ENCODE measurements at regions not wholly inside any gene's neighbourhood (a gene's known extent, or its start where the extent isn't known, plus 50 kb on each side); places are given as distances from the start of the nearest gene placed in this dataset.

GRCh38 chr10:30207485-30208052, 141.5 kb downstream of the MTPAP start:
- TF ChIP-seq CTCF (conservative IDR thresholded peaks at IDR 0.05; ENCODE audit: low read depth in 2 of 2), result no peak
- no peak for TF ChIP-seq JUNB (IDR thresholded peaks at IDR 0.05; ENCODE audit: unreplicated experiment)
- TF ChIP-seq REST (IDR thresholded peaks at IDR 0.05; ENCODE audit: unreplicated experiment), result no peak
- TF ChIP-seq POLR2AphosphoS5 (IDR thresholded peaks at IDR 0.05; ENCODE audit: low read depth), result no peak
- TF ChIP-seq EZH2 (IDR thresholded peaks at IDR 0.05; ENCODE audit: low read depth, unreplicated experiment), result no peak
- no peak for TF ChIP-seq EZH2phosphoT487 (IDR thresholded peaks at IDR 0.05; ENCODE audit: unreplicated experiment)

All from GM23338 (cell line).